ENCODE measurements at regions not wholly inside any gene's neighbourhood (a gene's known extent, or its start where the extent isn't known, plus 50 kb on each side); places are given as distances from the start of the nearest gene placed in this dataset.

DNA sequence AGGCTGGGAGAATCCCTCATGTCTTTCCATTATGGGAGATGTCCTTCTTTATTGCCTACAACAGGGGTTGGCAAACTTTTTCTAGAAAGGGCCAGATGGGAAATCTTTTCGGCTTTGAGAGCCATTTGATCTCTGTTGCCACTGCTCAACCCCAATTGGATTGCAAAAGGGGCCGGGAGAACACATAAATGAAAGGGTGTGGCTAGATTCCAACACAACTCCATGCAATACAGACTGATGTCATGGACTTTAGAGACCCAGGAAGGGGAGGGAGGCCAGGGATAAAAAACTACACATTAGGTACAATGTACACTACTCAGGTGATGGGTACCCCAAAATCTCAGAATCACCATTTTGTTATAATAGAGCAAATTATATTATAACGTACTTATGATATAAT lies 97.6 kb upstream of the SIM2 start:
- H3K9me2 ChIP-seq (ENCODE audit: insufficient read depth, low read length): no peaks in the 10 kb centered on the region
- no peak overlapping the region for H3K27ac ChIP-seq (ENCODE audit: low read depth, low read length, poor library complexity, severe bottlenecking)
- H2AFZ ChIP-seq (ENCODE audit: low read length): no peak overlapping the region
- no peaks in the 10 kb centered on the region for H3K36me3 ChIP-seq (ENCODE audit: insufficient read depth, low read length)
- intact Hi-C loops (cut with micrococcal nuclease; ENCODE audit: unreplicated experiment): no loop called here
- no peaks in the 10 kb centered on the region for H4K20me1 ChIP-seq (ENCODE audit: insufficient read depth, low read length)
- no peak overlapping the region for H3K4me2 ChIP-seq (ENCODE audit: low read length)
- no peaks in the 10 kb centered on the region for H3K79me2 ChIP-seq (ENCODE audit: insufficient read depth, low read depth, low read length)
- H3K9me3 ChIP-seq (ENCODE audit: low read length): no peaks in the 10 kb centered on the region
- ChIA-PET CTCF (ENCODE audit: unreplicated experiment) (no interaction called here), POLR2A (no interaction called here)
- TF ChIP-seq, protein P1, sequence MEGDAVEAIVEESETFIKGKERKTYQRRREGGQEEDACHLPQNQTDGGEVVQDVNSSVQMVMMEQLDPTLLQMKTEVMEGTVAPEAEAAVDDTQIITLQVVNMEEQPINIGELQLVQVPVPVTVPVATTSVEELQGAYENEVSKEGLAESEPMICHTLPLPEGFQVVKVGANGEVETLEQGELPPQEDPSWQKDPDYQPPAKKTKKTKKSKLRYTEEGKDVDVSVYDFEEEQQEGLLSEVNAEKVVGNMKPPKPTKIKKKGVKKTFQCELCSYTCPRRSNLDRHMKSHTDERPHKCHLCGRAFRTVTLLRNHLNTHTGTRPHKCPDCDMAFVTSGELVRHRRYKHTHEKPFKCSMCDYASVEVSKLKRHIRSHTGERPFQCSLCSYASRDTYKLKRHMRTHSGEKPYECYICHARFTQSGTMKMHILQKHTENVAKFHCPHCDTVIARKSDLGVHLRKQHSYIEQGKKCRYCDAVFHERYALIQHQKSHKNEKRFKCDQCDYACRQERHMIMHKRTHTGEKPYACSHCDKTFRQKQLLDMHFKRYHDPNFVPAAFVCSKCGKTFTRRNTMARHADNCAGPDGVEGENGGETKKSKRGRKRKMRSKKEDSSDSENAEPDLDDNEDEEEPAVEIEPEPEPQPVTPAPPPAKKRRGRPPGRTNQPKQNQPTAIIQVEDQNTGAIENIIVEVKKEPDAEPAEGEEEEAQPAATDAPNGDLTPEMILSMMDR (conservative IDR thresholded peaks at IDR 0.05; ENCODE audit: low read length): no peak
- no peak for TF ChIP-seq EZH2phosphoT487 (IDR thresholded peaks at IDR 0.05; ENCODE audit: borderline replicate concordance, low read depth, low read length)
- no peaks in the 10 kb centered on the region for H3K4me1 ChIP-seq (ENCODE audit: insufficient read depth, low read length, poor library complexity, severe bottlenecking)
- no peak for DNase-seq (ENCODE audit: low spot score)
- no peak overlapping the region for H3K4me3 ChIP-seq (ENCODE audit: low read depth, low read length, poor library complexity, severe bottlenecking)
- no TSS peak for BruUV-seq (replicated peaks)

DNA sequence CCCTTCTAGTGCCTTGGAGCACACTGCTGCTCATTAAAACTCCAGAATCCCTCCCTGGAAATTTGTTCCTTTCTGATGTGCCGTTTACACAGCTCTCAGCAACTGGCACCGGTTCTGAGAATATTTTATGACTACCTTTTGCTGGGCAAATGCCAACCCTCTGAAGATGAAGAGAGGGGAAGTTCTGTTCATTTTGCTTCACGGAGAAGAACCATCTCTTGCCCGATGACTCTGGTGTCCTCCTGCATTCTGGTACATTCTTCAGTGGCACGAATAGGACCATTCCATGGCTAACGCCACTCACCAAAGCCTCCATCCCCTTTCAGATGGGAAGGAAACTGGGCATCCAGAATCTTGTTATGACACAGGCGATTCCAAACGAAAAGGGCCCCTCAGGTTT lies 96.2 kb upstream of the SIM2 start:
- intact Hi-C loops (cut with micrococcal nuclease; ENCODE audit: unreplicated experiment): no loop called here
- Histone ChIP-seq H3K36me3 (ENCODE audit: insufficient read depth, low read length) (no peaks in the 10 kb centered on the region), H4K20me1 (ENCODE audit: insufficient read depth, low read length) (no peaks in the 10 kb centered on the region), H3K4me1 (ENCODE audit: insufficient read depth, low read length, poor library complexity, severe bottlenecking) (no peaks in the 10 kb centered on the region), H3K27ac (ENCODE audit: low read depth, low read length, poor library complexity, severe bottlenecking) (no peak overlapping the region), H3K79me2 (ENCODE audit: insufficient read depth, low read depth, low read length) (no peaks in the 10 kb centered on the region), H3K4me3 (ENCODE audit: low read depth, low read length, poor library complexity, severe bottlenecking) (no peak overlapping the region), H3K9me2 (ENCODE audit: insufficient read depth, low read length) (no peaks in the 10 kb centered on the region), H2AFZ (ENCODE audit: low read length) (no peak overlapping the region), H3K4me2 (ENCODE audit: low read length) (no peak overlapping the region), H3K9me3 (ENCODE audit: low read length) (no peaks in the 10 kb centered on the region)
- no TSS peak for BruUV-seq (replicated peaks)
- TF ChIP-seq, protein P1 (conservative IDR thresholded peaks at IDR 0.05; ENCODE audit: low read length): no peak
- no peak for TF ChIP-seq EZH2phosphoT487 (IDR thresholded peaks at IDR 0.05; ENCODE audit: borderline replicate concordance, low read depth, low read length)
- DNase-seq (ENCODE audit: low spot score): no peak
- CTCF ChIA-PET (ENCODE audit: unreplicated experiment): no interaction called here
- POLR2A ChIA-PET: no interaction called here

DNA sequence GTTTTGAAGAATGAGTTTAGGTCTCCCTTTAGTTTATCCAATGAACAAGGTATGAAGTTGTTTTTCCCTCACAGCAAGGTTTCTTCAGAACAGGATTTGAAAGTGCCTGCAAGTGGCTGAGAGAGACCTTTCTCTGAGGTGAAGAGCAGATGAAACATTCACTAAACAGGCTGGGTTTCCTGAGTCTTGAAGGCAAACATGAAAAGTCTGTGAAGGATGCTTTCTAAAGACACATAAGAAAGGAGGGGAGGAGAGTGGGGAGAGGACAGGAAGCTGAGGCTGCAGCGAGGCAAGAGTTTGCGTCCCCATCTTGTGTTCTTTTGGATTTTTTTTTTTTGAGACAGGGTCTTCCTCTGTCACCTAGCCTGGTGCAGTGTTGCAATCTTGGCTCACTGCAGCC lies 95.7 kb upstream of the SIM2 start:
- no peak for DNase-seq (ENCODE audit: low spot score)
- intact Hi-C loops (cut with micrococcal nuclease; ENCODE audit: unreplicated experiment): no loop called here

More for the DNA sequence above, 95.7 kb upstream of the SIM2 start:
- H4K20me1 ChIP-seq (ENCODE audit: insufficient read depth, low read length): no peaks in the 10 kb centered on the region
- no peak overlapping the region for H2AFZ ChIP-seq (ENCODE audit: low read length)
- H3K36me3 ChIP-seq (ENCODE audit: insufficient read depth, low read length): no peaks in the 10 kb centered on the region
- H3K4me1 ChIP-seq (ENCODE audit: insufficient read depth, low read length, poor library complexity, severe bottlenecking): no peaks in the 10 kb centered on the region
- no peak overlapping the region for H3K27ac ChIP-seq (ENCODE audit: low read depth, low read length, poor library complexity, severe bottlenecking)
- H3K4me2 ChIP-seq (ENCODE audit: low read length): no peak overlapping the region
- TF ChIP-seq EZH2phosphoT487 (IDR thresholded peaks at IDR 0.05; ENCODE audit: borderline replicate concordance, low read depth, low read length): no peak
- TF ChIP-seq, protein P1 (conservative IDR thresholded peaks at IDR 0.05; ENCODE audit: low read length): no peak
- no peaks in the 10 kb centered on the region for H3K9me3 ChIP-seq (ENCODE audit: low read length)
- ChIA-PET CTCF (ENCODE audit: unreplicated experiment) (no interaction called here), POLR2A (no interaction called here)
- H3K9me2 ChIP-seq (ENCODE audit: insufficient read depth, low read length): no peaks in the 10 kb centered on the region
- no TSS peak for BruUV-seq (replicated peaks)
- H3K79me2 ChIP-seq (ENCODE audit: insufficient read depth, low read depth, low read length): no peaks in the 10 kb centered on the region
- H3K4me3 ChIP-seq (ENCODE audit: low read depth, low read length, poor library complexity, severe bottlenecking): no peak overlapping the region

Measured in OCI-LY7 (cell line).